HT1080 (cell line): ENCODE measurements at regions not wholly inside any gene's neighbourhood (a gene's known extent, or its start where the extent isn't known, plus 50 kb on each side); places are given as distances from the start of the nearest gene placed in this dataset.
A peak's percentile ranks its signal among the peaks of the same experiment; 100 is the strongest.
"Not testable (repeated sequence)": the region's sequence is repeated elsewhere in the genome, so short reads cannot be mapped to it uniquely, and the experiment has no call there.

Experiments
- DNase-seq: peaks from one replicate; pipeline ENCODE4 v3.0.0-alpha.2; 2015; ENCODE audit warnings: low read depth

GRCh38 chr7:91627324-91627723 is 253.2 kb downstream of the MTERF1 start:
- DNase-seq = not testable (repeated sequence)

GRCh38 chr7:91628742-91629141 is 251.8 kb downstream of the MTERF1 start:
- DNase-seq = no peak

GRCh38 chr7:91630581-91631380 is 249.7 kb downstream of the MTERF1 start:
- DNase-seq = no peak

- no peak for DNase-seq
These were observed 248.1 kb downstream of the MTERF1 start for GRCh38 chr7:91632234-91632940.

- DNase-seq = no peak
These were observed 247.5 kb downstream of the MTERF1 start for GRCh38 chr7:91633013-91633441.

GRCh38 chr7:91634485-91635177 is 245.9 kb downstream of the MTERF1 start:
- DNase-seq = no peak

- peak; percentile 42 for DNase-seq
These were observed 244.3 kb downstream of the MTERF1 start for GRCh38 chr7:91636129-91636724.

GRCh38 chr7:91636728-91637127 is 243.8 kb downstream of the MTERF1 start:
- DNase-seq = no peak

- DNase-seq = no peak
These were observed 236.2 kb downstream of the MTERF1 start for GRCh38 chr7:91644256-91644655.

GRCh38 chr7:91645542-91645941 is 235.0 kb downstream of the MTERF1 start:
- no peak for DNase-seq

GRCh38 chr7:91651986-91652385 is 228.5 kb downstream of the MTERF1 start:
- DNase-seq = no peak

- DNase-seq = no peak
These were observed 227.2 kb downstream of the MTERF1 start for GRCh38 chr7:91653286-91653685.

- no peak for DNase-seq
These were observed 224.8 kb downstream of the MTERF1 start for GRCh38 chr7:91655656-91656055.

- no peak for DNase-seq
These were observed 223.7 kb downstream of the MTERF1 start for GRCh38 chr7:91656541-91657482.

- peak; percentile 20 for DNase-seq
These were observed 222.9 kb downstream of the MTERF1 start for GRCh38 chr7:91657483-91658071.

- DNase-seq = no peak
These were observed 221.4 kb downstream of the MTERF1 start for GRCh38 chr7:91659096-91659495.

GRCh38 chr7:91660734-91661356 is 219.7 kb downstream of the MTERF1 start:
- DNase-seq = no peak

GRCh38 chr7:91661727-91662126 is 218.8 kb downstream of the MTERF1 start:
- DNase-seq = no peak

GRCh38 chr7:91668217-91668616 is 212.3 kb downstream of the MTERF1 start:
- DNase-seq = no peak

GRCh38 chr7:91671245-91671644 is 209.3 kb downstream of the MTERF1 start:
- no peak for DNase-seq
